NCI-H82 treated with DMSO at 0.1 percent for 48 hours (cell line): ENCODE measurements at regions not wholly inside any gene's neighbourhood (a gene's known extent, or its start where the extent isn't known, plus 50 kb on each side); places are given as distances from the start of the nearest gene placed in this dataset.
A peak's percentile ranks its signal among the peaks of the same experiment; 100 is the strongest.

Experiments used
- DNase-seq: peaks from one replicate; lab custom pipeline; 2025; ENCODE audit not compliant: unreplicated experiment; lab: John Stamatoyannopoulos, UW

DNA sequence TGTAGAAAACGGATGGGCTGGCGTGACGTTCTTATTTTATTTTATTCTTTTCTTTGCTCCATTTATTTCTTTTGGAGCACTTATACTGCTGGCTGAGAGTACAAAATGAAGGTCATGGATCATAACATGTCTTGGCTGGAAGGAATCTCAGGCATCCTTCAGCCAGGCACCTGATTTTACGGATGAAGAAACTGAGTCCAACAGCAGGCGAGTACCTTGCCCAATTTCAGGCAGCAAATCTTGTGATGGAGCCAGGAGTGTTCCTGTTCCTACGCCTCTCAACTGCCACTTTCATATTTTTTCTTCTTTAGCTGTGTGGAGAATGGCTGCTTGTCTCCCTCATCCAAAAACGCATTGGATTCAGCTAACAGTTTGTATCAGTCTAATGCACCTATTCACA lies 332.1 kb upstream of the IGFBP7 start:
- DNase-seq = no peak

DNA sequence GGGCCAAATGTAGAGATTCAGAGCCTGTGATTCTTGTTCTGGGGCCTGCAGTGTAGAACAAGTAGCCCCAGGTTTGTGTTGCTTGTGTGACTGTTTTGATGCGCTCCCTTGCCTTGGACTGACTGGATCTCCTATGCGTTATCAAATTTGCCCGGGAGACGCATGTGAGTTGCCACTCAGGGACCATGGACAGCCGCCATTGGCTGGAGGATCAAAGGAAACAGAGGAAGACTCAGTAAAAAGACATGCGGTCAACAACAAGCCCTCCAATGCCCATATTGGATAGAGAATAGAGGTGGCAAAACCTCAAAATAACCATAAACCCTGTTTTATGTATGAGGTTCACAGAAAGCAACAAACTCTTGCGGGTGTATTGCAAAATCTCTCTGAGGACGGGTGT lies 327.5 kb upstream of the IGFBP7 start:
- DNase-seq = no peak

DNA sequence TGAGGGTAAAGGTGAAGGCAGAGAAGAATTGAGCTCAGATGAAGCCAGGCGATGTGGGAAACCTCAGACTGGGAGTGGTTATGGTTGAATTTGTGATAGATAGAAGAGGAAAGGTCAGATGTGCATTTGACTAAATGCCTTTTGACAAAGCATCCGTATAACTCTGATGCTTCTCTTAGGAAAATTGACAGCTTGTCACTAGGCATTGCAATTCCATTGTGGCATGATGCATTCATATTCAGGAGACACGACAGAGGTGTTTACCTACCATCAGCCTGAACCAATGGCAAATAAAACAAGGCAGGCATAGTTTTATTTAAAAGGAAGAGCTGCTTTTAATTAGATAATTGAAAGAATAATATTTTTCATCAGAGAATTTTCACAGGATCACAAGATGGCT lies 325.1 kb upstream of the IGFBP7 start:
- DNase-seq = no peak

DNA sequence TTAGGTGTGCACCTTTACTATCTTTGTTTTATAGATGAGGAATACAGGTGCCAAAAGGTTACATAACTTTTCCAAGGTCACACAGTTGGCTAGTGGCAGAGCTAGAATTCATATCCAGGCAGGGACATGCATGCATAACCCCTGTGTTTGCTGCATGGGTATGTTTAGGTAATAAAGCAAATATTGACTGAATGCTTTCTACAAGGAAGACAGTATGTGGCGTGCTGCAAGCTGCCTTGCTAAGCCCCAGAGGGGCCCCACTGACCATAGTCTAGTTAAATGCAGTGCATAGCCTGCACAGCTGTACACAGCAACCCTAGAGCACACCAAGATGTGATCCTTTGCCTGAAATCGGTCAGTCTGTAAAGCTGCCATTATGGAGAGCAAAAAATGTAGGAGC lies 320.5 kb upstream of the IGFBP7 start:
- no peak for DNase-seq

DNA sequence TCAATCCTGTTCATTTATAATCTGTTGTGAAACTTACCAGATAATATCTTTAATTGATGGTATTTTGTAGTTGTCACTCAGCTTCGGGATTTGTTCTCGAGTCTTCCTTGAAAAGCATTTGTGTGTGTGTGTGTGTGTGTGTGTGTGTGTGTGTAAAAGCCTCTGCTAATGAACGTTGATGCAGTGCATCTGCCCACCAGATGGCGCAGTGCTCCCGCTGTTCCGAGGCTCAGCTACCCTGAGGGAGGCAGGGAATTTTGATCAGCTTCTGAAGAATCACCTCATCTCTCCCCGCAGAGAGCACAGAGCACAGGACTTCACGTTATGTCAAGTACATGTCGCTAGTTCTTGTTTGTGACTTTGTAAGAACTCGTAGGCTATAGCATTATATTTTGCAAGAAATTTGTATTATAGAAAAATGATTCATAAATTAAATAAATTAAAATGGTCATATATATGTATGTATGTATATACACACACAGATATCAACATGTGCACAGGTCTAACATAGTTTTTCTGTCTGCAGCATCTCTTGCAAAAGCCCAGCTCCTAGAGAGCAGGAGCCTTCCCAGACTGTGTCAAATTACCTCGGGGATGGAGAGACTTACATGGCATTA lies 316.7 kb upstream of the IGFBP7 start:
- peak; percentile 12 for DNase-seq

DNA sequence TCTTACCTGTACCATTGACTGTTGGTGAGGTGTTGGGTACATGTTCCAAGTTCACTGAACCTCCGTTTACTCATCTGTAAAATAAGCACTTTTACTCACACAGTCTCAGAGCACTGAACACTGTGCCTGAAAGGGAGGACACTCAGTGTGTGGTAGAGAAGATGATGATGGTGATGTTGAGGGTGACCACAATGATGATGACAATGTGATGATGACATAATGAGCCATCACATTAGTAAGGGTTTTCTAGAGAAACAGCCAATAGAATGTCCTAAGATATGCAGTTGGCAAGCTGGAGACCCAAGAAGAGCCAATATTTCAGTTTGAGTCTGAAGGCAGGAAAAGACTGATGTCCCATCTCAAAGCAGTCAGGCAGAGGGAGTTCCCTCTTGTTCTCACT lies 315.4 kb upstream of the IGFBP7 start:
- DNase-seq = no peak

DNA sequence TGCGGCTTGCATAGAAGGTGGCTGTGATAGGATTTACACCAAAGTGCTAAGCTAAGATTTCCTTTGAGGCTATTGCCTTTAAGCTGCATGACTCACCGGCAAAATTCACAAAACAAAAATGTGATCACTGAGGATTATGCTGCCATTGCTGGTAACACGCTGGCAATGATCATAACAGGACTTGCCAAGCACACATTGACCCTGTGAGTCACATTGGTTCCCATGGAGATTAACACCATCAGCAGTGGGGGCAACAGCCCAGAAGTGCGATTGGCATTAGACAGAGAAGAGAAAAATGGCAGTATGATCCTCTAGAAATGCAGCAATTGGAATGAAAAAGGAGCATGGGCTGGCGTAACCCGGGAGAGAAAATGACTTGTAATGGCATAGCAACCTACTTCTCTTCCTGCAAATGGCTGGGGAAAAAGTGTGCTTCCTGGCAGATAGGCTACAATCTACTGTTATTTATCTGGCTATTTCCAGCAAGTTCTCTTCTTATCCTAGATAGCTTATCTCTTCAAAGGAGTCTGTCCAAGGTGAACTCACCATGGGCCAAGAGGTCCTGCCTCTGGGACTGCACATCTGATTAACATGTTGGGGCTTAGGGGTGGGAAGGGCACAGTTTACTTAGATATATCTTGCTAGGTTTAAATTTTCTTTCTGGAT lies 314.2 kb upstream of the IGFBP7 start:
- DNase-seq = no peak

DNA sequence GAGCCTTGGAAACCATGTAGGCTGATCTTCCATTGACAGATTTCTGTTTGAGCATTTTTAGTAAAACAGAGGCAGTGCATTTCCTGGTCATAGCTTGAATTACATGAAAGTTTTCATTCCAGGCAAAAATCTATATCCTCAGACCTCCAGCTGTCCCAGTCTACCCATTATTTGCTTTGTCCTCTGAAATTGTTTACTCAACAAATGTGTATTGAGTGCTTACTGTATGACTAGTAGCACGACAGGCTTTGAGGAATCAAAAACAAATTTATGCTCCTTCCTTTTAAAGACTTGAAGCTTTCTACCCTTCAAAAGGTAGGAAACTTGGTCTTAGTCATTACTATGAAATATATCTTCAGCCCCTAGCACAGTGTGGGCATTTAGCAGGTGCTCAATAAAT lies 307.9 kb upstream of the IGFBP7 start:
- no peak for DNase-seq

DNA sequence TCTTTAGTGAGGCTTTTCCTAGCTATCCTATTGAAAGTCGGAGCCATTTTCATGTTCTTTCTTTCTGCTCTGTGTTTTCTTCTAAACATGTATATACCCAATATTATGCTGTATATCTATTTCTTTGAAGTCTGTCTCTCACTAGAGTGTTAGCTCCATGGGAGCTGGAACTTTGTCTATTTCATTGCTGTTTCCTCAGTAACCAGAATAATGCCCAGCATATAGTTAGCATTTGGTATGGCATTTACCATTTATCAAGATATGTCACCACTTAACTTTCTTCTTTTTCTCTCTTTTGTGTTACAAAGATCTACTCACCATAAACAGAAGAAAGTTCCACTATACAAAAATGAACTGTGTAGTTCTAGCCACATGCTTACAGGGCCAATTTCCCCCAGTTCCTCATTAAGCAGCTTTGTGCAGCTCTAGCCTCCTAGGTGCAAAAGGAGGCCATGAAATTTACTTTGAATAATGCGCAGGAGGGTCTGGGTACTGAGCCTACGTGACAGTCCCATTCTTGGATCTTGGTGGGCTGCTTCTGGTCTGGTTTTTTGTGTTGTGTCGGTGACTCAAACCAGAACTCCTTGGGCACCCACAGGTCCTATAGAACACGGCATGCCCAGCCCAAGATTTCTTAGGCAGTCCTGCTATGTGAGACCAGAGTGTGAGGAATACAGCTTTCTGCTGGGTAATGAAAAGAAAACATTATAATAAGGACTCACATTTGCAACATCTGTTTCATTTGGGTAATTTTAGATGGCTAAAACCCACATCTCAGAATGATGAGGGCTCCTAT lies 302.3 kb upstream of the IGFBP7 start:
- no peak for DNase-seq

DNA sequence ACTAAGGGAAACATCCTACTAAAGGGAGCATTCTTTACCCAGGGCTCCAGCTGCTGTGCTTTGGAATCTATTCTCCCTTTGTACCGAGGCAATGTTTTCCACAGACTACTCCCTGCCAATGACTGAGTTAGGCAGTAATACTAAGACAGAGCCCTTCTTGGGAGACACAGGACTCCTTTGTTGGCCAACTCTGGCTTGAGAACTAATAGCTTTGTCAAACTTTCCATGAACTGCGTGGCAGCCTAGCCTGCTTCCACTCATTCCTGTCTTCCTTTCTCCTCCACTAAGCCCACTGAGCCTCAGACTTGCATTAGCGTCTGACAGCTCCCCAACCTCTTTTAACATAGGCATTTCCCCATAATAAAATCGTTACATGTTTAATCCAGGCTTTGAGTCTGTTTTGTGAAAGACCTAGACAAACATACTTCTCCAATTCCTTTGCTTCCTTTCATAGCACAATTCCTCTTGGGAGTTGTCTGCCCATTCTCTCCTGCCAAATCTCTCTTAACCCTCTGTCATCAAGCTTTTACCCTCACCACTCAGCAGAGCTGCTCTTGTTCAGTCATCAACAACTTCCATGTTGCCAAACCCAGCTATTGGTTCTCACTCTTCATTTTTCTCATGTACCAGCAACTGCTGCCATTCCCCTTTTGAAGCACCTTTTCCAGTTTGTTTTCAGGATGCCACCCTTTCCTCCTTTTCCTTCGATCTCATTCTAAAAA lies 300.3 kb upstream of the IGFBP7 start:
- DNase-seq = no peak

DNA sequence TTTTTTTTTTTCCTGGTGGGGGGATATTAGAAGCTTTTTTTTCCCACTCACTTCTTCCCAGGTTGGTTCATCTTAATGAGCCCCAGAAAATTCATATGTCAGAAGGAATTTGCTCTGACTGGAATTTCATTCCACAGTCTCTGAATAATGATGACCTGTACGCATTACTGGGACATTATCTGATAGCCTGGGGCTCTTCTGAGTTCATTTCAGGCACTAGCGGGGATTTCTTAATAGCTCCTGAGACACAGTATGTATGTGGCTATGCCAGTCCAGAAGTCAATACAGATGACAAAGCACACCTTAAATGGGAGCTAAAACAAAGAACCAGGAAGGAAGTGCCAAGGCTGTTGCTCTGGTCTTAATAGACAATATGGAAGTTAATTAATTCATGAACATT lies 295.2 kb upstream of the IGFBP7 start:
- DNase-seq = no peak

DNA sequence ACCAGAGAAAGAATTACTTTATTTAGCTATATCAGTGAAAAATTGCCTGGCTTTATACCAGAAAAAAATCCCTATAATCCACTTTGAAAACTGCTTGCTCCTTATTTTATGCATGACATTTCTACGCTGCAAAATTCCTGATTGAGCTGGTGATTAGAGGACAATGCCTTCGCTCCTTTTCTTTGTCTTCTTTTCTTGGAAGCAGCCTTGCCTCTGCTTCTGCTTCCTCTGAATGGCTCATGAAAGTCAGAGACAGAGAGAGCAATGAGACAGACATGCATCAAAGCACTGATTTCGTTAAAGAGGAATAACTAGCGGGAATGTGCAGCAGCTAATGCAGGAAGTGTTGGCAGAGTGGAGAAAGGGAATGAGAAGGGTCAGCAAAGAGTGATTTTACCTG lies 294.3 kb upstream of the IGFBP7 start:
- DNase-seq = no peak

DNA sequence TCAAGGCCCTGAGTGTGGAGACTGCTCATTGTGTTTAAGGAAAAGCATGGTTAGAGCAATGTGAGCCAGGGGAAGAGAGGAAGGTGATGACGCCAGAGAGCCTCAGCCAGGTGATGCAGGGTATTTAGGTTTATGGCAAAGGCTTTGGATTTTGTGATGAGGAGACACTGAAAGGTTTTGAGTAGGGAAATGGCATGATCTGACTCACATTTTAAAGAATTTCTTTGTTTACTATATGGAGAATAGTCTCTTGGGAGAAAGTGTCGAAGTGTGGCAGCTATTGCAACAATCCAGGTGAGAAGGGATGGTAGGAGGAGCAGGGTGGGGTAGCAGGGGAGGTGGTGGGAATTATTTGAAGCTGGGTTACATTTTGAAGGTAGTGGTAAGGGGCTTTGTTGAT lies 293.4 kb upstream of the IGFBP7 start:
- DNase-seq = no peak

DNA sequence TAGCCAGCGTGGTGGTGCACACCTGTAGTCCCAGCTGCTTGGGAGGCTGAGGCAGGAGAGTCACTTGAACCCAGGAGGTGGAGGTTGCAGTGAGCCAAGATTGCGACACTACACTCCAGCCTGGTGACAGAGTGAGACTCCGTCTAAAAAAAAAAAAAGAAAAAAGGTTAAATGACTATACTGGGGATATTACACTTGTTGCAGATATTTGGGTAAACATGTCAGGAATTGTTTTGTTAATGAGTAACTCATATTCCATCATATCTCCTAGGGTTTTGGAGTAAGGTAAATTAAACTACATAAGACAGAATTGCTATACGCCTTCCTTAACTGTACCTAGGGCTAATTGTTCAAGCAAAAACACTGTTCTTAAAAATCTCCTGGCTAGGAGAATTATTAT lies 291.4 kb upstream of the IGFBP7 start:
- no peak for DNase-seq

DNA sequence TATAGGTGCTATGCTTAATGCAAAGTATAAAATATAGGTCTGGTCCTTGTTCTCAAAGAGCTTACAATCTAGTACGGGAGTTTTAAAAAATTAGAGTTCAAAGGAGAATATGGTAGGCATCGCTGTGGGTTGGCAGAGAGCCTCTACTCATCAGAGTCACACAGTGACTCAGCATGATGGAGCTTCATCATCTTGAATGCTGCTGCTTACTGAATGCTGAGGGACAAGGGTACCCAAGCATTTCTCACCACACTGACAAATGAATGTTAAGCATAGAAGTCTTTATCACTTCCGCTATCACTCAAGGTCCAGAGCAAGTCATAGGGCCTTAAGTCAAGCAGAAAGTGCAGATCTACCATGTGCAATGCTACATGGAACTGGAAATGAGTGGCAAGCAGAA lies 268.6 kb upstream of the IGFBP7 start:
- DNase-seq = no peak

DNA sequence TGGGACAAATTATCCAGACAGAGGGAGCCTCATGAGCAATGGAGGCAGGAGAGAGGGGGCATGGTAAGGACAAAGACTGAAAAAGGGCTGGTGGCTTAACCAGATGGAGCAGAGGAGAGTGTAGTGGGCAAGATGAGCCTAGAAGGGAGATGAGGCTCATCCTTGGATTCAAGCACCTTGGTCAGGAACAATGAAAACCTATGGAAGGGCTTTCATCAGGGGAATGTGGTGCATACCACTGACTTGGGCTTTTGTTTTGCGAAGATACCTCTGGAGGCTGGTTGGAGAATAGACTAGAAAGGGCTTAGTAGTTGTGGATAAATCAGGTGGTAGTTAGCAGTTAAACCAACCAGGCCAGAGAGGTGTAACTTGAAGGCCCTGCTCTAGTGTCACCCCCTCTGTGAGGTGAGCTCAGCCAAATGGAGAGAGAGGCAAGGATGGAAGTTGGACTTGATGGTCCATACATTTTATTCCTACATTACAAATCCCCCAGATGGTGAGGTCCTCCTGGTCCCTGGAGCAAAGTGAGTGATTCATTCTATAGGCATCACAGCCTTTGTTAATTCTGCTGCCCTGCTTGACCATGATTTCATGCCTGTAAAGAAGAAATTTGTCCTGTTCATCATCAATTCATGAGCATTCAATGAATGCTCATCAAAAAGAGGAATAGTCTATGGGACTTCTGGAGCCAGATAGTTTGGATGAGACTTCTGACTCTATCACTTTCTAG lies 264.8 kb upstream of the IGFBP7 start:
- DNase-seq = no peak

DNA sequence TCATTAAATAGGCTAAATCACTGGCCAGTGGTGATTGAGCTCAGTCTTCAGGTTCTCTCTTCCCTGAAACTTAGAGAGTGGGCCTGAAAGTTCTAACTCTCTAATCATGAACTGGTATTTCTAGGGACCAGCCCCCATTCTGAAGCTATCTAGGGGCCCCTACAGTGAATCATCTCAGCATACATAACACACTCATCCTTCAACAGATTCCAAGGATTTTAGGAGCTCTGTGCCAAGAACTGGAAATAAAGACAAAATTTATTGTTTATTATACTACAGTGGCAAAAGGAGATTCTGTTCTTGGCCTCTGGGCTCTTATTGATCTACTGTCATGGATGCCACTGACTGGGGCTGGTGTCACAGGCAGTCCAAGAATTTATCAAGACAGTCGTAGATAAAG lies 263.8 kb upstream of the IGFBP7 start:
- DNase-seq = no peak

DNA sequence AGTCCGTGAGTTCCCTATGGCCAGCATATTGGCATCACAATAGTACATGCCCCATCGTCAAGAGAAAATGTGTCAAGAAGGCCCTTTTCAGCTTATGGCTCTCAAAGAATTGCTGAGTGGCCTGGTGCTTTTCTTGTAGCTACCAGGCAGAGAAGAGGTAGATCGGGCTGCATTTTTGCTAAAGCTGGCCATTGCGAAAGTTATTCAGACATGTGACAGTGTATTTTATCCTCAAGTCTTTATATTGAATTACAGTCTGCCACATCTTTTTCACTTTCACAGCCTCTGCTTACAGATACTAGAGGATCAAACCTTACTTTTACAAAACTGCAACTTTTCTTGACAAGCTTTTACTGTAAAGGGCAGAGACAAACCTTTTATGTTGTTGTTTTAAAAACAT lies 261.5 kb upstream of the IGFBP7 start:
- no peak for DNase-seq

DNA sequence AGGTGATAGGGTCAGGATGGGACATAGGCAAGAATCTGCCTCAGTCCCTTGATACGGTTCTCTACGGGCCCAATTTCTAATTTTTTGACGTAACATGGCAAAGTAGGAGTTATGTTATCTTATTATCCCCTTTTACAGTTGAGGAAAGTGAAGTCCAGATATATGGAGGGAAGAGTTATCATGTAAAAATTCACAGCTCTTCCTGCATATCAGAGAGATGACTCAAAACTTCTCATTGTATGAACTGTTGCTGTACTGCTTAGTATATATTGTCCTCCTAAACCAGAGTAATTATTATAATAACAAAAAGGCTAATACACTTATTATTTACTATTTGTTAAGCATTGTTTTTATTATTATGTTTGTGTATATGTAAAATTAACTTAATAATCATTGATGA lies 260.5 kb upstream of the IGFBP7 start:
- no peak for DNase-seq

DNA sequence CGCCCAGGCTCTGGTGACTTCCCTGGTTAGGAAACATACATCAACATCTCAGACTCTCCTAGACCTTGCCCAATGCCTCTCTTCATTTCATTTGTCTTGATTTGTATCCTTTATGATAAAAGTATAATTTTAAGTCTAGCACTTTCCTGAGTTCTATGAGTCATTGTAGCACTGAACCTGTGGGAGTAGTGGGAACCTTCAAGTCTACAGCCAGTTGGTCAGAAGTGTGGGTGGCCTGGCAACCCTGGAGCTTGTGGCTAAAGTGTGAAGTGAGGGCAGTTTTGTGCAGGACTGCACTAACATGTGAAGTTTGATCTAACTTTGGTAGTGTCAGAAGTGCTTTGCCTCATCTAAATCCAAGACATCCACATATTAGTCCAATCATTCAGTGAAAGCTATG lies 259.3 kb upstream of the IGFBP7 start:
- DNase-seq = no peak

DNA sequence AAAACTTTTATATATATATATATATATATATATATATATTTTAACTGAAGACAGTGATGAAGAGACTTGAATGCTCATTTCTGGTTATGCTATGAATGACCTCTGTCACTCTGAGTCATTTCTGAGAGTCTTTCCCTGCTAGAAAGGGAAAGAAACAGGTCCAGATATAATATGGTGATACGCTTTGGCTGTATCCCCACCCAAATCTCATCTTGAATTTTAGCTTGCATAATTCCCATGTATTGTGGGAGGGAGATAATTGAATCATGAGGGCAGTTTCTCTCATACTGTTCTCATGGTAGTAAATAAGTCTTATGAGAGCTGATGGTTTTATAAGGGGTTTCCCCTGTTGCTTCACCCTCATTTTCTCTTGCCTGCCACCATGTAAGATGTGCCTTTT lies 254.1 kb upstream of the IGFBP7 start:
- no peak for DNase-seq
